ENCODE measurements at regions not wholly inside any gene's neighbourhood (a gene's known extent, or its start where the extent isn't known, plus 50 kb on each side); places are given as distances from the start of the nearest gene placed in this dataset.

DNA sequence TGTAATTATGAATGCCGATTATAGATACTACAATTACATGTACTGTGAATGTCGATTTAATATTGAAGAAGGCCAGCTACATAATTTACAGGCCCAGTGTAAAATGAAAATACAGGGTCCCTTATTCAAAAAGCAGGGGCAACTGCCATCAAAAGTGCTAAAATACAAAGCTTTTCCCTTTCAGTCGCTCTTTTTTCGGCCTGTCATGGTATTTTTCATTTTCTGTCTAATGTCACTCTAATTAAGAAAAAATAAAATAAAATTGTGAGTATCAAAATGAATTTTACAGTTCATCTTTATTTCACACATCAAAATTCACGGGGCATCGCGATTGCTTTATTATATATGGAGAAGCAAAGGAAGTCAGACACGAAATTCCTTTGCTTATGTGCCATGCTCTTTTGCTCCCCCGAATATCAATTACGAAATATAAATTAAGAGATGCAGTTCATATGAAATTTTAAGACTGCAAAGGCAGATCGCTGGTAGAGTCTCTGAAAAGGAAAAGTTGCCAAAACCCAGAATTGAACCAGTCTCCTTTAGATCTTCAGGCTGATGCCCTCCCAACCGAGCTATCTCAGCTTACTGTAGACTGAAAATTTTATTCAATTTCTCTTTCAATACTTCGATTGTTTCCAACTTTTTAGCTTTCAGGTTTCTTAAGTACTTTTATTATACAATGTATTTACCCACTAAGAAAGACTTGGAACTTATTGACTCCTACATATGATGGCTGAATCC lies 197.0 kb downstream of the TRIM27 start:
- TF ChIP-seq EZH2phosphoT487 (IDR thresholded peaks at IDR 0.05; ENCODE audit: borderline replicate concordance, low read length), result no peak
- TF ChIP-seq, protein P1, sequence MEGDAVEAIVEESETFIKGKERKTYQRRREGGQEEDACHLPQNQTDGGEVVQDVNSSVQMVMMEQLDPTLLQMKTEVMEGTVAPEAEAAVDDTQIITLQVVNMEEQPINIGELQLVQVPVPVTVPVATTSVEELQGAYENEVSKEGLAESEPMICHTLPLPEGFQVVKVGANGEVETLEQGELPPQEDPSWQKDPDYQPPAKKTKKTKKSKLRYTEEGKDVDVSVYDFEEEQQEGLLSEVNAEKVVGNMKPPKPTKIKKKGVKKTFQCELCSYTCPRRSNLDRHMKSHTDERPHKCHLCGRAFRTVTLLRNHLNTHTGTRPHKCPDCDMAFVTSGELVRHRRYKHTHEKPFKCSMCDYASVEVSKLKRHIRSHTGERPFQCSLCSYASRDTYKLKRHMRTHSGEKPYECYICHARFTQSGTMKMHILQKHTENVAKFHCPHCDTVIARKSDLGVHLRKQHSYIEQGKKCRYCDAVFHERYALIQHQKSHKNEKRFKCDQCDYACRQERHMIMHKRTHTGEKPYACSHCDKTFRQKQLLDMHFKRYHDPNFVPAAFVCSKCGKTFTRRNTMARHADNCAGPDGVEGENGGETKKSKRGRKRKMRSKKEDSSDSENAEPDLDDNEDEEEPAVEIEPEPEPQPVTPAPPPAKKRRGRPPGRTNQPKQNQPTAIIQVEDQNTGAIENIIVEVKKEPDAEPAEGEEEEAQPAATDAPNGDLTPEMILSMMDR (conservative IDR thresholded peaks at IDR 0.05; ENCODE audit: low read depth, low read length), result no peak

Data from PC-3 (cell line).